ENCODE measurements at regions not wholly inside any gene's neighbourhood (a gene's known extent, or its start where the extent isn't known, plus 50 kb on each side); places are given as distances from the start of the nearest gene placed in this dataset.

- Histone ChIP-seq H3K27ac (ENCODE audit: low read length) (no peak overlapping the region), H3K27me3 (ENCODE audit: control insufficient read depth in 1 of 2, insufficient read depth in 2 of 2, low read length in 2 of 2) (no peaks in the 10 kb centered on the region), H3K36me3 (ENCODE audit: control insufficient read depth in 2 of 2, insufficient read depth in 2 of 2, low read length in 2 of 2) (no peaks in the 10 kb centered on the region), H3K4me1 (ENCODE audit: control insufficient read depth, insufficient read depth, low read length) (no peaks in the 10 kb centered on the region), H3K9me3 (ENCODE audit: control insufficient read depth in 2 of 2, low read length in 2 of 2) (no peaks in the 10 kb centered on the region), H3K4me3 (ENCODE audit: low read length in 2 of 2) (no peak overlapping the region), H3K9ac (ENCODE audit: low read length in 2 of 2) (no peak overlapping the region)
Observed at GRCh38 chr14:82855912-82856391, 1322.3 kb upstream of the SEL1L start.

- Histone ChIP-seq H3K36me3 (ENCODE audit: control insufficient read depth in 2 of 2, insufficient read depth in 2 of 2, low read length in 2 of 2) (no peaks in the 10 kb centered on the region), H3K9ac (ENCODE audit: low read length in 2 of 2) (no peak overlapping the region), H3K9me3 (ENCODE audit: control insufficient read depth in 2 of 2, low read length in 2 of 2) (peaks cover 0 to 3% of the 10 kb centered on the region in 2 donors), H3K27ac (ENCODE audit: low read length) (no peak overlapping the region), H3K4me1 (ENCODE audit: control insufficient read depth, insufficient read depth, low read length) (no peaks in the 10 kb centered on the region), H3K4me3 (ENCODE audit: low read length in 2 of 2) (no peak overlapping the region), H3K27me3 (ENCODE audit: control insufficient read depth in 1 of 2, insufficient read depth in 2 of 2, low read length in 2 of 2) (no peaks in the 10 kb centered on the region)
Observed at GRCh38 chr14:82861313-82861712, 1327.7 kb upstream of the SEL1L start.

- Histone ChIP-seq H3K9ac (ENCODE audit: low read length in 2 of 2) (no peak overlapping the region), H3K9me3 (ENCODE audit: control insufficient read depth in 2 of 2, low read length in 2 of 2) (no peaks in the 10 kb centered on the region), H3K4me1 (ENCODE audit: control insufficient read depth, insufficient read depth, low read length) (no peaks in the 10 kb centered on the region), H3K36me3 (ENCODE audit: control insufficient read depth in 2 of 2, insufficient read depth in 2 of 2, low read length in 2 of 2) (no peaks in the 10 kb centered on the region), H3K27me3 (ENCODE audit: control insufficient read depth in 1 of 2, insufficient read depth in 2 of 2, low read length in 2 of 2) (no peaks in the 10 kb centered on the region), H3K27ac (ENCODE audit: low read length) (no peak overlapping the region), H3K4me3 (ENCODE audit: low read length in 2 of 2) (no peak overlapping the region)
Observed at GRCh38 chr14:82872494-82872893, 1338.8 kb upstream of the SEL1L start.

- Histone ChIP-seq H3K27ac (ENCODE audit: low read length) (no peak overlapping the region), H3K4me3 (ENCODE audit: low read length in 2 of 2) (no peak overlapping the region), H3K27me3 (ENCODE audit: control insufficient read depth in 1 of 2, insufficient read depth in 2 of 2, low read length in 2 of 2) (no peaks in the 10 kb centered on the region), H3K36me3 (ENCODE audit: control insufficient read depth in 2 of 2, insufficient read depth in 2 of 2, low read length in 2 of 2) (no peaks in the 10 kb centered on the region), H3K9me3 (ENCODE audit: control insufficient read depth in 2 of 2, low read length in 2 of 2) (no peaks in the 10 kb centered on the region), H3K9ac (ENCODE audit: low read length in 2 of 2) (no peak overlapping the region), H3K4me1 (ENCODE audit: control insufficient read depth, insufficient read depth, low read length) (no peaks in the 10 kb centered on the region)
Observed at GRCh38 chr14:82878951-82879350, 1345.3 kb upstream of the SEL1L start.

GRCh38 chr14:82879949-82880535 lies 1346.4 kb upstream of the SEL1L start:
- Histone ChIP-seq H3K27me3 (ENCODE audit: control insufficient read depth in 1 of 2, insufficient read depth in 2 of 2, low read length in 2 of 2) (no peaks in the 10 kb centered on the region), H3K9ac (ENCODE audit: low read length in 2 of 2) (no peak overlapping the region), H3K27ac (ENCODE audit: low read length) (no peak overlapping the region), H3K4me3 (ENCODE audit: low read length in 2 of 2) (no peak overlapping the region), H3K36me3 (ENCODE audit: control insufficient read depth in 2 of 2, insufficient read depth in 2 of 2, low read length in 2 of 2) (no peaks in the 10 kb centered on the region), H3K4me1 (ENCODE audit: control insufficient read depth, insufficient read depth, low read length) (no peaks in the 10 kb centered on the region), H3K9me3 (ENCODE audit: control insufficient read depth in 2 of 2, low read length in 2 of 2) (no peaks in the 10 kb centered on the region)

GRCh38 chr14:82886670-82887069 lies 1353.0 kb upstream of the SEL1L start:
- H3K4me3 ChIP-seq (ENCODE audit: low read length in 2 of 2), result no peak overlapping the region
- H3K9me3 ChIP-seq (ENCODE audit: control insufficient read depth in 2 of 2, low read length in 2 of 2), result no peaks in the 10 kb centered on the region
- no peaks in the 10 kb centered on the region for H3K36me3 ChIP-seq (ENCODE audit: control insufficient read depth in 2 of 2, insufficient read depth in 2 of 2, low read length in 2 of 2)
- no peak overlapping the region for H3K27ac ChIP-seq (ENCODE audit: low read length)
- H3K9ac ChIP-seq (ENCODE audit: low read length in 2 of 2), result no peak overlapping the region
- H3K4me1 ChIP-seq (ENCODE audit: control insufficient read depth, insufficient read depth, low read length), result no peaks in the 10 kb centered on the region
- no peaks in the 10 kb centered on the region for H3K27me3 ChIP-seq (ENCODE audit: control insufficient read depth in 1 of 2, insufficient read depth in 2 of 2, low read length in 2 of 2)

GRCh38 chr14:82889701-82890100 lies 1356.0 kb upstream of the SEL1L start:
- Histone ChIP-seq H3K27ac (ENCODE audit: low read length) (no peak overlapping the region), H3K9me3 (ENCODE audit: control insufficient read depth in 2 of 2, low read length in 2 of 2) (no peaks in the 10 kb centered on the region), H3K9ac (ENCODE audit: low read length in 2 of 2) (no peak overlapping the region), H3K4me1 (ENCODE audit: control insufficient read depth, insufficient read depth, low read length) (no peaks in the 10 kb centered on the region), H3K27me3 (ENCODE audit: control insufficient read depth in 1 of 2, insufficient read depth in 2 of 2, low read length in 2 of 2) (no peaks in the 10 kb centered on the region), H3K4me3 (ENCODE audit: low read length in 2 of 2) (no peak overlapping the region), H3K36me3 (ENCODE audit: control insufficient read depth in 2 of 2, insufficient read depth in 2 of 2, low read length in 2 of 2) (no peaks in the 10 kb centered on the region)

- Histone ChIP-seq H3K4me3 (ENCODE audit: low read length in 2 of 2) (no peak overlapping the region), H3K4me1 (ENCODE audit: control insufficient read depth, insufficient read depth, low read length) (no peaks in the 10 kb centered on the region), H3K9ac (ENCODE audit: low read length in 2 of 2) (no peak overlapping the region), H3K36me3 (ENCODE audit: control insufficient read depth in 2 of 2, insufficient read depth in 2 of 2, low read length in 2 of 2) (no peaks in the 10 kb centered on the region), H3K27me3 (ENCODE audit: control insufficient read depth in 1 of 2, insufficient read depth in 2 of 2, low read length in 2 of 2) (no peaks in the 10 kb centered on the region), H3K27ac (ENCODE audit: low read length) (no peak overlapping the region), H3K9me3 (ENCODE audit: control insufficient read depth in 2 of 2, low read length in 2 of 2) (no peaks in the 10 kb centered on the region)
Observed at GRCh38 chr14:82896476-82896875, 1362.8 kb upstream of the SEL1L start.

GRCh38 chr14:82897469-82898308 lies 1364.0 kb upstream of the SEL1L start:
- no peak overlapping the region for H3K9ac ChIP-seq (ENCODE audit: low read length in 2 of 2)
- no peaks in the 10 kb centered on the region for H3K9me3 ChIP-seq (ENCODE audit: control insufficient read depth in 2 of 2, low read length in 2 of 2)
- H3K4me3 ChIP-seq (ENCODE audit: low read length in 2 of 2), result no peak overlapping the region
- H3K27me3 ChIP-seq (ENCODE audit: control insufficient read depth in 1 of 2, insufficient read depth in 2 of 2, low read length in 2 of 2), result no peaks in the 10 kb centered on the region
- H3K36me3 ChIP-seq (ENCODE audit: control insufficient read depth in 2 of 2, insufficient read depth in 2 of 2, low read length in 2 of 2), result no peaks in the 10 kb centered on the region
- no peak overlapping the region for H3K27ac ChIP-seq (ENCODE audit: low read length)
- no peaks in the 10 kb centered on the region for H3K4me1 ChIP-seq (ENCODE audit: control insufficient read depth, insufficient read depth, low read length)

GRCh38 chr14:82905762-82906161 lies 1372.1 kb upstream of the SEL1L start:
- Histone ChIP-seq H3K27me3 (ENCODE audit: control insufficient read depth in 1 of 2, insufficient read depth in 2 of 2, low read length in 2 of 2) (no peaks in the 10 kb centered on the region), H3K9ac (ENCODE audit: low read length in 2 of 2) (no peak overlapping the region), H3K27ac (ENCODE audit: low read length) (no peak overlapping the region), H3K9me3 (ENCODE audit: control insufficient read depth in 2 of 2, low read length in 2 of 2) (no peaks in the 10 kb centered on the region), H3K4me3 (ENCODE audit: low read length in 2 of 2) (no peak overlapping the region), H3K4me1 (ENCODE audit: control insufficient read depth, insufficient read depth, low read length) (no peaks in the 10 kb centered on the region), H3K36me3 (ENCODE audit: control insufficient read depth in 2 of 2, insufficient read depth in 2 of 2, low read length in 2 of 2) (no peaks in the 10 kb centered on the region)

GRCh38 chr14:82911930-82912329 lies 1378.3 kb upstream of the SEL1L start:
- H3K9ac ChIP-seq (ENCODE audit: low read length in 2 of 2), result no peak overlapping the region
- H3K36me3 ChIP-seq (ENCODE audit: control insufficient read depth in 2 of 2, insufficient read depth in 2 of 2, low read length in 2 of 2), result no peaks in the 10 kb centered on the region
- no peaks in the 10 kb centered on the region for H3K9me3 ChIP-seq (ENCODE audit: control insufficient read depth in 2 of 2, low read length in 2 of 2)
- no peaks in the 10 kb centered on the region for H3K4me1 ChIP-seq (ENCODE audit: control insufficient read depth, insufficient read depth, low read length)
- no peak overlapping the region for H3K27ac ChIP-seq (ENCODE audit: low read length)
- no peak overlapping the region for H3K4me3 ChIP-seq (ENCODE audit: low read length in 2 of 2)
- H3K27me3 ChIP-seq (ENCODE audit: control insufficient read depth in 1 of 2, insufficient read depth in 2 of 2, low read length in 2 of 2), result no peaks in the 10 kb centered on the region
